Osteoblast (primary cell): ENCODE measurements at regions not wholly inside any gene's neighbourhood (a gene's known extent, or its start where the extent isn't known, plus 50 kb on each side); places are given as distances from the start of the nearest gene placed in this dataset.
A peak's percentile ranks its signal among the peaks of the same experiment; 100 is the strongest.

ENCODE experiments used
- DNase-seq: peaks from one replicate; pipeline ENCODE4 v3.0.0; 2011; ENCODE audit warnings: low spot score, mixed read lengths; ENCODE audit not compliant: insufficient read length; ENCODE audit errors: missing footprints
- H2AFZ ChIP-seq: 2 replicates; pipeline ENCODE4 v1.6.0; 2011; ENCODE audit warnings: mild to moderate bottlenecking, low read length
- H3K27ac ChIP-seq: 2 replicates; pipeline ENCODE4 v1.5.1; 2011; ENCODE audit warnings: mild to moderate bottlenecking, low read depth, low read length, moderate library complexity
- H3K27me3 ChIP-seq: 2 replicates; pipeline ENCODE4 v1.6.0; 2012; ENCODE audit warnings: mild to moderate bottlenecking, control low read depth, inconsistent platforms, low read length, moderate library complexity; ENCODE audit not compliant: insufficient read depth
- H3K36me3 ChIP-seq: 2 replicates; pipeline ENCODE4 v1.5.1; 2011; ENCODE audit warnings: mild to moderate bottlenecking, low read length, control low read depth, moderate library complexity; ENCODE audit not compliant: insufficient read depth
- H3K4me1 ChIP-seq: 2 replicates; pipeline ENCODE4 v1.5.1; 2011; ENCODE audit warnings: mild to moderate bottlenecking, low read length, control low read depth, moderate library complexity; ENCODE audit not compliant: insufficient read depth
- H3K4me2 ChIP-seq: 2 replicates; pipeline ENCODE4 v1.6.0; 2011; ENCODE audit warnings: mild to moderate bottlenecking, low read length; ENCODE audit not compliant: insufficient read depth
- H3K4me3 ChIP-seq: fragments of 200-600 bp; sonication (generic); 3 replicates; pipeline ENCODE4 v1.5.1; 2012; ENCODE audit warnings: mild to moderate bottlenecking, low read length, inconsistent platforms; ENCODE audit not compliant: insufficient read depth
- H3K79me2 ChIP-seq: 2 replicates; pipeline ENCODE4 v1.6.0; 2012; ENCODE audit warnings: mild to moderate bottlenecking, low read length, control low read depth, inconsistent platforms; ENCODE audit not compliant: insufficient read depth
- H3K9me3 ChIP-seq: 2 replicates; pipeline ENCODE4 v1.5.1; 2011; ENCODE audit warnings: low read depth, low read length, control low read depth
- H4K20me1 ChIP-seq: 2 replicates; pipeline ENCODE4 v1.6.0; 2012; ENCODE audit warnings: mild to moderate bottlenecking, low read length, control low read depth; ENCODE audit not compliant: insufficient read depth
- CTCF ChIP-seq: IDR thresholded peaks from 2 replicates; pipeline ENCODE4 v1.5.1; 2011; ENCODE audit warnings: mild to moderate bottlenecking, low read depth, low read length, moderate library complexity; ENCODE audit errors: extremely low read depth

- Histone ChIP-seq H3K9me3 (no peaks in the 10 kb centered on the region), H3K79me2 (no peaks in the 10 kb centered on the region), H2AFZ (no peak overlapping the region), H3K36me3 (no peaks in the 10 kb centered on the region), H3K27ac (no peak overlapping the region), H3K4me3 (no peak overlapping the region), H4K20me1 (no peaks in the 10 kb centered on the region), H3K4me2 (no peak overlapping the region), H3K4me1 (no peaks in the 10 kb centered on the region), H3K27me3 (no peaks in the 10 kb centered on the region)
- no peak for TF ChIP-seq CTCF
- DNase-seq = peak; percentile 34
Observed at GRCh38 chr1:29444782-29445729, 208.7 kb downstream of the PTPRU start.

- Histone ChIP-seq H4K20me1 (no peaks in the 10 kb centered on the region), H3K36me3 (no peaks in the 10 kb centered on the region), H2AFZ (no peak overlapping the region), H3K27ac (no peak overlapping the region), H3K9me3 (no peaks in the 10 kb centered on the region), H3K27me3 (peaks cover 6% of the 10 kb centered on the region), H3K79me2 (no peaks in the 10 kb centered on the region), H3K4me1 (no peaks in the 10 kb centered on the region), H3K4me3 (no peak overlapping the region), H3K4me2 (no peak overlapping the region)
- DNase-seq = peak; percentile 22
- TF ChIP-seq CTCF = no peak
Observed at GRCh38 chr1:29444081-29444715, 207.9 kb downstream of the PTPRU start.

- no peaks in the 10 kb centered on the region for H4K20me1 ChIP-seq
- no peak overlapping the region for H3K4me3 ChIP-seq
- H3K4me1 ChIP-seq = no peaks in the 10 kb centered on the region
- no peak for TF ChIP-seq CTCF
- no peaks in the 10 kb centered on the region for H3K36me3 ChIP-seq
- DNase-seq = peak; percentile 26
- H3K79me2 ChIP-seq = no peaks in the 10 kb centered on the region
- peaks cover 12% of the 10 kb centered on the region for H3K27me3 ChIP-seq
- H2AFZ ChIP-seq = no peak overlapping the region
- H3K4me2 ChIP-seq = no peak overlapping the region
- H3K27ac ChIP-seq = no peak overlapping the region
- no peaks in the 10 kb centered on the region for H3K9me3 ChIP-seq
Observed at GRCh38 chr1:29441916-29442668, 205.8 kb downstream of the PTPRU start.

- H2AFZ ChIP-seq = no peak overlapping the region
- peaks cover 12% of the 10 kb centered on the region for H3K27me3 ChIP-seq
- H4K20me1 ChIP-seq = no peaks in the 10 kb centered on the region
- no peak overlapping the region for H3K27ac ChIP-seq
- no peaks in the 10 kb centered on the region for H3K36me3 ChIP-seq
- no peak overlapping the region for H3K4me3 ChIP-seq
- no peak for DNase-seq
- no peak for TF ChIP-seq CTCF
- no peaks in the 10 kb centered on the region for H3K79me2 ChIP-seq
- H3K9me3 ChIP-seq = no peaks in the 10 kb centered on the region
- no peaks in the 10 kb centered on the region for H3K4me1 ChIP-seq
- no peak overlapping the region for H3K4me2 ChIP-seq
Observed at GRCh38 chr1:29439615-29440014, 203.3 kb downstream of the PTPRU start.
